GM19238 (cell line): ENCODE measurements at regions not wholly inside any gene's neighbourhood (a gene's known extent, or its start where the extent isn't known, plus 50 kb on each side); places are given as distances from the start of the nearest gene placed in this dataset.

Experiments
- DNase-seq: peaks from one replicate; pipeline ENCODE4 v3.0.0; 2011; ENCODE audit warnings: low spot score; ENCODE audit not compliant: insufficient read length

DNA sequence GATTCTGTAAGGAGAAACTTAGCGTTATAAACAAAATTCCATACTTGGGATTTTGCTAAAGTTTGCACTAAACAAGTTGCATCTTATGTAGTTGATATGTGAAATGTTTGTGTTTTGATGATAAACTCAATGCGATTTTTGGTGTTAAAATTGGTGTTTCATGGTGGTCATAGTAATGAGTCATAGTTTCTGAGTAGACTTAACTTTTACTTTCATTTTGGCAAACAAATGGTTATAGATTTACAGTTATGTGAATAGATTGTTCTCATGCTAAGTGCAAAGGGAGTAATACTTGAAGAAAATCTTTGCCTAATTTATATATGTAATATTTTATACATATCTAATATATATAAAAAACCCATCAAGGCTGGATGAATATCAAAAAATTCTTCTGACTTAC, 107.3 kb upstream of the ELAVL2 start:
- DNase-seq = no peak

DNA sequence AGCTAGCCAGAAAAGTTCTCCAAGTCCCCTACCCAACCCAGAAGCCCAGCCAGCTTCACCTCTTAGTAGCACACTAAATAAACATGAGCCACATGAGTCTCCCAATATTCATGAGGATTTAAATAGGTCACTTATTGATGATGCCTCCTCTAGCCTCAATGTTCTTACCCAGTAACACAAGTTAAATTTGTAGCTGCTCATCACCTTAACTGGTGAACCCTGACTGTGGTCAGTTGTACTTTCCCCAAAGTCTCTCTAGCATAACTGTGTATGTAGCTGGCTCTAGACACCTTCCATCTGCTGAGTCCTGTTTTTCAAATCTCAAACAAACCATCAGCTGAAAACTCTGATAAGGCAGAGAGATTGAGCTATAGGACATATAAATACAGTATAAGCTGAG, 100.3 kb upstream of the ELAVL2 start:
- peak; percentile 2 for DNase-seq

DNA sequence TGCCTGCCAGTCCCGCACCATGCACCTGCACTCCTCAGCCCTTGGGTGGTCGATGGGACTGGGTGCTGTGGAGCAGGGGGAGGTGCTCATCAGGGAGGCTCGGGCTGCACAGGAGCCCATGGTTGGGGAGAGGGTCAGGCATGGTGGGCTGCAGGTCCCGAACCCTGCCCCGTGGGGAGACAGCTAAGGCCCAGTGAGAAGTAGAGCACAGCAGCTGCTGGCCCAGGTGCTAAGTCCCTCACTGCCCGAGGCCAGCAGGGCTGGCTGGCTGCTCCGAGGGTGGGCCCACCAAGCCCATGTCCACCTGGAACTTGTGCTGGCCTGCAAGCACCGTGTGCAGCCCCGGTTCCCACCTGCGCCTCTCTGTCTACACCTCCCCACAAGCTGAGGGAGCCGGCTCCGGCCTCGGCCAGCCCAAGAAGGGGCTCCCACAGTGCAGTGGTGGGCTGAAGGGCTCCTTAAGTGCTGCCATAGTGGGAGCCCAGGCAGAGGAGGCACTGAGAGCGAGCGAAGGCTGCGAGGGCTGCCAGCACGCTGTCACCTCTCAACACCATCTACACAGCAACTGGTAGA, 88.5 kb upstream of the ELAVL2 start:
- DNase-seq = no peak

DNA sequence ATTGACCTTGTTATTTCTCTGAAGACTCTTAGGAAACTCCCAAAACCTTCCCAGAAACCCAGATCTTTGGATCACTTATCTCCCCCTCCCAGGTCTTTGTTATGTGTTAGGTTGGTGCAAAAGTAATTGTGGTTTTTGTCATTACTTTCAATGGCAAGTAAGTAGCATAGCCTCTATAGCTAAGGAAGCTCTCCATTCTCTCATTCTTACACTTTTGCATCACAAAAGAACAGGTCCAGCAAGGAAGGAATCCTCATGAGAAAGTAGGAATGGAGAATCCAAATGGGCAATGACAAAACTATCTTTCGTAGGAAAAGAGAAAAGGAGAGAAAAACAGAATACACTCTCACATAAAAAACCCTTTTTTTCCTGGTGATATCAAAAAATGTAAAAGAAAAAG, 81.3 kb upstream of the ELAVL2 start:
- DNase-seq = no peak

DNA sequence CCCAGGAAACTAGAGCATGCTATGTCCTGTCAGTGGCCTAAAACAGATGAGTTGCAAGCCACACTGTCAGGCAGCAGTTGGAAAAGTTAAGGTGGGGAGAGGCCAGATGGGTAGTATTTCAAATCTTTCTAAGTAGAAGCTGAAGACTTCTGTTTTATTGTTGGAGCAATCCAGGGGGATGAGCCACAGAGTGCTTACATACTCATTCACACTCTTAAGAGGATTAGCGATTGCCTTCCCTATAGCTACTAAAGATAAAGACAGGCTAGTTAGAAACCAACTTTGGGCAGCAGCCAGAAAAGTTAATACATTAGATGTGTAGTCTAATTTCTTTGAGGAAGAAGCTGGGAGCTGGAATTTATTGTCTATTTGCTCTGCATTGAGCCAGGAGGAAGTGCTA, 61.7 kb upstream of the ELAVL2 start:
- DNase-seq = no peak
